Heart left ventricle (tissue), 16 donors: ENCODE measurements at regions not wholly inside any gene's neighbourhood (a gene's known extent, or its start where the extent isn't known, plus 50 kb on each side); places are given as distances from the start of the nearest gene placed in this dataset.
A peak's percentile ranks its signal among the peaks of the same experiment; 100 is the strongest.

Experiments
- ATAC-seq, 4 donors: fragments of 200-7000 bp; cut with Tn5 transposase; one replicate each; pipeline ENCODE4 v1.9.1; 2020 to 2022; ENCODE audit warnings: moderate library complexity in 4 of 4, mild to moderate bottlenecking in 3 of 4, moderate number of reproducible peaks in 1 of 4
- DNase-seq, 5 donors: peaks; one replicate each; pipeline ENCODE4 v3.0.0-alpha.2; 2020
- H3K27ac ChIP-seq, 12 donors: fragments of 200-600 bp; sonication (generic) in 4 of 12; one replicate each; pipeline versions ENCODE4 v1.5.0 to v1.8.0; 2016 to 2022; ENCODE audit warnings: mild to moderate bottlenecking in 2 of 12
- H3K27me3 ChIP-seq, 9 donors: fragments of 200-600 bp; sonication (generic) in 2 of 9; one replicate each; pipeline versions ENCODE4 v1.5.1 to v1.8.0; 2016 to 2022; ENCODE audit warnings: mild to moderate bottlenecking in 3 of 9
- H3K36me3 ChIP-seq, 9 donors: fragments of 200-600 bp; sonication (generic) in 2 of 9; one replicate each; pipeline versions ENCODE4 v1.5.0 to v1.8.0; 2018 to 2022; ENCODE audit warnings: mild to moderate bottlenecking in 2 of 9
- H3K4me1 ChIP-seq, 12 donors: fragments of 200-600 bp; sonication (generic) in 4 of 12; one replicate each; pipeline versions ENCODE4 v1.5.0 to v1.8.0; 2016 to 2022; ENCODE audit warnings: mild to moderate bottlenecking in 3 of 12
- H3K4me3 ChIP-seq, 12 donors: fragments of 200-600 bp; sonication (generic) in 4 of 12; one replicate each; pipeline versions ENCODE4 v1.5.0 to v1.8.0; 2017 to 2022; ENCODE audit warnings: mild to moderate bottlenecking in 9 of 12, moderate library complexity in 4 of 12
- H3K9me3 ChIP-seq, 12 donors: fragments of 200-600 bp; sonication (generic) in 4 of 12; one replicate each; pipeline versions ENCODE4 v1.5.0 to v1.8.0; 2016 to 2022; ENCODE audit warnings: mild to moderate bottlenecking in 1 of 12
- CTCF ChIP-seq, 12 donors: fragments of 200-600 bp; sonication (generic) in 4 of 12; IDR thresholded peaks; one replicate each; pipeline versions ENCODE4 v1.5.0 to v1.8.0; 2018 to 2022; ENCODE audit warnings: antibody characterized with exemption in 12 of 12, mild to moderate bottlenecking in 5 of 12
- POLR2A ChIP-seq, 2 donors: fragments of 450-650 bp; IDR thresholded peaks; one replicate each; pipeline ENCODE4 v1.6.1; 2017; ENCODE audit warnings: antibody characterized with exemption in 2 of 2, mild to moderate bottlenecking in 2 of 2, moderate library complexity in 2 of 2
- WGBS, 4 donors: extraction: QIAGEN DNeasy Blood & Tissue Kit in 2 of 4; methylation state at CpG; one replicate each; pipeline versions ENCODE4 v1.1.5 to v1.1.7; 2013 to 2018; 5-methylcytosine and 5-hydroxymethylcytosine counted together
- intact Hi-C, 10 donors: fragments of 100-400 bp; cut with DNase I; formaldehyde crosslinking; loops; one replicate each; pipeline versions ENCODE4 v1.11.1 to v1.14.2; 2022
- donor health status: ischemic (EF 13 %, LVEDD 7.1; RV severe dilation, severe dysfunction).
- donor health status: healthy with polysubstance abuse.
- donor health status: DM: no; HTN: yes; CAD: no.
- donor health status: DM: no; HTN: no; CAD: no.
- donor health status: ischemic (EF 25% LVEDD 6.9; RV normal size, moderate dysfunction).
- donor health status: ischemic (EF 25% LVEDD 5.7; RV mildly dilated, moderate dysfunction).
- donor health status: healthy.
- donor health status: DM: yes; HTN: yes; CAD: no.
- donor health status: ischemic (EF 35%, LVEDD 5.7; RV mildly dilated, moderate dysfunction).
- donor health status: nonischemic (EF 11% LVEDD 7.7; RV severe dilation, severe dysfunction).
- donor health status: DM: yes; HTN: yes; CAD: no.
- donor health status: PGD.
- donor health status: ischemic (EF 29% LVEDD 5.4; RV normal size, mild dysfunction).
- donor health status: nonischemic (EF 23%, LVEDD 6.1; RV moderate dilation, normal function).

- H3K27me3 ChIP-seq = no peaks in the 10 kb centered on the region
- no peaks in the 10 kb centered on the region for H3K9me3 ChIP-seq
- intact Hi-C loops = loop anchor here in 1 of 10 donors (2.0 kb wide), 1 partner anchor 91 kb away; no protein-coding TSS in a partner anchor
- no peaks in the 10 kb centered on the region for H3K36me3 ChIP-seq
- peaks cover 0 to 28% (median 11%) of the 10 kb centered on the region in 12 donors for H3K4me1 ChIP-seq
- H3K27ac ChIP-seq = peak overlapping the region in 7 of 12 donors; percentile 16 to 69 (median 48)
- WGBS, 4 donors = 6 to 17% (median 13%) methylated on average over 13 to 21 of the region's 21 CpGs
- TF ChIP-seq CTCF (IDR thresholded peaks at IDR 0.05) (peak in 8 of 12 donors; percentile 6 to 52 (median 26)), POLR2A (IDR thresholded peaks at IDR 0.05) (no peak)
- DNase-seq = peak; percentile 64 to 84 (median 69)
- peak overlapping the region in 7 of 12 donors; percentile 12 to 42 (median 26) for H3K4me3 ChIP-seq
- peak; percentile 39 to 90 (median 80) for ATAC-seq
Observed at GRCh38 chr2:9095690-9096089, 92.2 kb upstream of the MBOAT2 start.

GRCh38 chr2:9095226-9095625 is 91.7 kb upstream of the MBOAT2 start:
- Histone ChIP-seq H3K9me3 (no peaks in the 10 kb centered on the region), H3K4me3 (peak overlapping the region in 3 of 12 donors; percentile 12 to 23 (median 21)), H3K36me3 (no peaks in the 10 kb centered on the region), H3K27ac (peak overlapping the region in 5 of 12 donors; percentile 4 to 64 (median 48)), H3K4me1 (peaks cover 0 to 28% (median 11%) of the 10 kb centered on the region in 12 donors), H3K27me3 (no peaks in the 10 kb centered on the region)
- DNase-seq = no peak
- intact Hi-C loops = loop anchor here in 1 of 10 donors (2.0 kb wide), 1 partner anchor 90 kb away; no protein-coding TSS in a partner anchor
- peak in 2 of 4 donors; percentile 8 to 22 for ATAC-seq
- TF ChIP-seq POLR2A (IDR thresholded peaks at IDR 0.05) (no peak), CTCF (IDR thresholded peaks at IDR 0.05) (no peak)
- WGBS, 4 donors = 57 to 70% (median 61%) methylated on average over 14 of the region's 14 CpGs

GRCh38 chr2:9094117-9094516 is 90.6 kb upstream of the MBOAT2 start:
- intact Hi-C loops = loop anchor here in 1 of 10 donors (2.0 kb wide), 1 partner anchor 89 kb away; no protein-coding TSS in a partner anchor
- H3K4me1 ChIP-seq = peaks cover 0 to 28% (median 11%) of the 10 kb centered on the region in 12 donors
- H3K9me3 ChIP-seq = no peaks in the 10 kb centered on the region
- no peak overlapping the region for H3K4me3 ChIP-seq
- no peaks in the 10 kb centered on the region for H3K27me3 ChIP-seq
- no peak overlapping the region for H3K27ac ChIP-seq
- 87 to 94% (median 93%) methylated on average over 9 to 14 of the region's 14 CpGs for WGBS, 4 donors
- DNase-seq = no peak
- no peaks in the 10 kb centered on the region for H3K36me3 ChIP-seq
- ATAC-seq = no peak
- TF ChIP-seq POLR2A (IDR thresholded peaks at IDR 0.05) = no peak
- no peak for TF ChIP-seq CTCF (IDR thresholded peaks at IDR 0.05)

- no peak for ATAC-seq
- H3K27ac ChIP-seq = no peak overlapping the region
- intact Hi-C loops = no loop called here
- no peaks in the 10 kb centered on the region for H3K9me3 ChIP-seq
- no peak overlapping the region for H3K4me3 ChIP-seq
- 84 to 90% (median 87%) methylated on average over 3 of the region's 3 CpGs for WGBS, 4 donors
- DNase-seq = no peak
- H3K4me1 ChIP-seq = peaks cover 0 to 28% (median 11%) of the 10 kb centered on the region in 12 donors
- H3K36me3 ChIP-seq = no peaks in the 10 kb centered on the region
- no peaks in the 10 kb centered on the region for H3K27me3 ChIP-seq
- no peak for TF ChIP-seq POLR2A (IDR thresholded peaks at IDR 0.05)
- no peak for TF ChIP-seq CTCF (IDR thresholded peaks at IDR 0.05)
Observed at GRCh38 chr2:9093324-9093723, 89.8 kb upstream of the MBOAT2 start.
